HepG2 (cell line): ENCODE measurements at regions not wholly inside any gene's neighbourhood (a gene's known extent, or its start where the extent isn't known, plus 50 kb on each side); places are given as distances from the start of the nearest gene placed in this dataset.

Experiments used
- ATAC-seq: fragments of 200-7000 bp; cut with Tn5 transposase; 3 replicates; pipeline ENCODE4 v1.9.1; 2020; ENCODE audit warnings: mild to moderate bottlenecking, moderate library complexity
- BruUV-seq: library from RNA; stranded (reverse); fragments of 400-500 nt; replicated peaks from 2 replicates; lab custom pipeline; 2021; lab: Mats Ljungman, UMichigan
- CTCF ChIA-PET: fragments of 300-600 bp; formaldehyde crosslinking; extraction: SDS; loops from one replicate; lab custom pipeline; 2021; ENCODE audit warnings: low total read pairs, inconsistent platforms, low intra/inter-chr PET ratio; lab: Yijun Ruan, JAX
- POLR2A ChIA-PET: fragments of 350-600 bp; sonication (Branson Sonifier 250); formaldehyde crosslinking; loops from one replicate; lab custom pipeline; 2020; ENCODE audit warnings: antibody characterized with exemption, inconsistent platforms; lab: Yijun Ruan, JAX
- DNase-seq: peaks from one replicate; pipeline ENCODE4 v3.0.0-alpha.2; 2015; ENCODE audit warnings: low spot score
- FAIRE-seq: peaks from 3 replicates; lab custom pipeline; 2011; peaks lifted over from hg19 to GRCh38; lab: Jason Lieb, UNC
- H2AFZ ChIP-seq: one replicate; pipeline ENCODE4 v1.6.1; 2011; ENCODE audit warnings: low read length, inconsistent platforms
- H3K27ac ChIP-seq: fragments of 300-600 bp; 3 replicates; pipeline ENCODE4 v1.8.0; 2011; ENCODE audit warnings: mixed run types, mild to moderate bottlenecking, mixed read lengths, low read length, inconsistent platforms; ENCODE audit not compliant: insufficient read depth; ENCODE audit errors: extremely low read length
- H3K27me3 ChIP-seq, 2 experiments: fragments of 200-600 bp in 1 of 2; 2 replicates in 1 of 2; 3 replicates in 1 of 2; pipeline versions ENCODE4 v1.6.0 to v1.8.0; 2011; ENCODE audit warnings: low read length in 2 of 2, mild to moderate bottlenecking in 2 of 2, moderate library complexity in 2 of 2, inconsistent platforms in 1 of 2; ENCODE audit not compliant: insufficient read depth in 2 of 2, control insufficient read depth in 1 of 2
- H3K36me3 ChIP-seq, 2 experiments: fragments of 200-600 bp in 1 of 2; replicated peaks in 1 of 2; 2 replicates in 1 of 2; 3 replicates in 1 of 2; pipeline versions ENCODE4 v1.5.1 to v1.8.0; 2011; ENCODE audit warnings: low read length in 2 of 2, inconsistent platforms in 1 of 2; ENCODE audit not compliant: insufficient read depth in 2 of 2, control insufficient read depth in 1 of 2
- H3K4me1 ChIP-seq: 2 replicates; pipeline ENCODE4 v1.5.1; 2012; ENCODE audit warnings: low read length, inconsistent platforms; ENCODE audit not compliant: insufficient read depth
- H3K4me2 ChIP-seq: 2 replicates; pipeline ENCODE4 v1.6.0; 2011; ENCODE audit warnings: low read depth, low read length, inconsistent platforms
- H3K4me3 ChIP-seq, 3 experiments: fragments of 200-600 bp in 1 of 3; sonication (generic), shearing (Covaris generic) in 1 of 3; replicated peaks in 1 of 3; 2 replicates each; pipeline ENCODE4 v1.5.1; 2011 to 2016; ENCODE audit warnings: low read length in 3 of 3, inconsistent platforms in 2 of 3, low read depth in 2 of 3, mild to moderate bottlenecking in 2 of 3, control low read depth in 1 of 3, mixed read lengths in 1 of 3; ENCODE audit not compliant: insufficient read depth in 1 of 3
- H3K79me2 ChIP-seq: one replicate; pipeline ENCODE4 v1.6.1; 2011; ENCODE audit warnings: low read length, inconsistent platforms; ENCODE audit not compliant: insufficient read depth
- H3K9ac ChIP-seq: 2 replicates; pipeline ENCODE4 v1.6.0; 2011; ENCODE audit warnings: mild to moderate bottlenecking, low read depth, low read length, inconsistent platforms; ENCODE audit not compliant: insufficient read depth
- H3K9me3 ChIP-seq: 2 replicates; pipeline ENCODE4 v1.5.1; 2012; ENCODE audit warnings: mild to moderate bottlenecking, low read length
- H4K20me1 ChIP-seq: 2 replicates; pipeline ENCODE4 v1.6.0; 2011; ENCODE audit warnings: inconsistent platforms, mild to moderate bottlenecking, low read length, moderate library complexity; ENCODE audit not compliant: insufficient read depth
- ATF7 ChIP-seq, 2 experiments: fragments of 450-650 bp in 1 of 2; sonication (generic) in 1 of 2; formaldehyde crosslinking in 1 of 2; IDR thresholded peaks; 2 replicates each; pipeline versions ENCODE4 v1.4.0 to v1.6.1; 2016 to 2020; ENCODE audit warnings: antibody characterized with exemption in 1 of 2, mild to moderate bottlenecking in 1 of 2, missing genetic modification reagents in 1 of 2
- GLI4 ChIP-seq: sonication (generic); formaldehyde crosslinking; IDR thresholded peaks from 2 replicates; pipeline ENCODE4 v1.5.1; 2020; ENCODE audit warnings: missing genetic modification reagents, mild to moderate bottlenecking, moderate library complexity, borderline replicate concordance
- SNAPC2 ChIP-seq: sonication (generic); formaldehyde crosslinking; IDR thresholded peaks from 2 replicates; pipeline ENCODE4 v1.8.1; 2022; ENCODE audit warnings: mild to moderate bottlenecking, missing genetic modification reagents
- XBP1 ChIP-seq: sonication (generic); formaldehyde crosslinking; IDR thresholded peaks from 2 replicates; pipeline ENCODE4 v1.5.0; 2020; ENCODE audit warnings: missing genetic modification reagents
- ZNF367 ChIP-seq: sonication (generic); formaldehyde crosslinking; IDR thresholded peaks from 2 replicates; pipeline ENCODE4 v1.4.0; 2020; ENCODE audit warnings: missing genetic modification reagents, borderline replicate concordance
- ZNF724P ChIP-seq: sonication (generic); formaldehyde crosslinking; IDR thresholded peaks from 2 replicates; pipeline ENCODE4 v1.8.0; 2022; ENCODE audit warnings: missing genetic modification reagents, borderline replicate concordance
- WGBS: methylation state at CpG from one replicate; pipeline ENCODE4 v1.1.6; 2017; ENCODE audit warnings: low lambda C conversion rate; 5-methylcytosine and 5-hydroxymethylcytosine counted together
- in situ Hi-C: cut with HindIII; loops from 2 replicates; pipeline ENCODE4 v1.10.0; 2017; ENCODE audit warnings: low pct_unique_long_range_greater_than_20kb; ENCODE audit not compliant: extremely low pct_ligation_motif_present
- intact Hi-C: fragments of 100-400 bp; cut with micrococcal nuclease; formaldehyde crosslinking; loops from one replicate; pipeline ENCODE4 v1.10.0; 2022; ENCODE audit not compliant: unreplicated experiment
- TF ChIP-seq, protein P1 (sequence below), 2 experiments: fragments of 450-650 bp in 1 of 2; sonication (generic) in 1 of 2; formaldehyde crosslinking in 1 of 2; IDR thresholded peaks; 2 replicates each; pipeline versions ENCODE4 v1.6.1 to v1.8.0; 2016 to 2022; ENCODE audit warnings: antibody characterized with exemption in 1 of 2, mild to moderate bottlenecking in 1 of 2, missing genetic modification reagents in 1 of 2

DNA sequence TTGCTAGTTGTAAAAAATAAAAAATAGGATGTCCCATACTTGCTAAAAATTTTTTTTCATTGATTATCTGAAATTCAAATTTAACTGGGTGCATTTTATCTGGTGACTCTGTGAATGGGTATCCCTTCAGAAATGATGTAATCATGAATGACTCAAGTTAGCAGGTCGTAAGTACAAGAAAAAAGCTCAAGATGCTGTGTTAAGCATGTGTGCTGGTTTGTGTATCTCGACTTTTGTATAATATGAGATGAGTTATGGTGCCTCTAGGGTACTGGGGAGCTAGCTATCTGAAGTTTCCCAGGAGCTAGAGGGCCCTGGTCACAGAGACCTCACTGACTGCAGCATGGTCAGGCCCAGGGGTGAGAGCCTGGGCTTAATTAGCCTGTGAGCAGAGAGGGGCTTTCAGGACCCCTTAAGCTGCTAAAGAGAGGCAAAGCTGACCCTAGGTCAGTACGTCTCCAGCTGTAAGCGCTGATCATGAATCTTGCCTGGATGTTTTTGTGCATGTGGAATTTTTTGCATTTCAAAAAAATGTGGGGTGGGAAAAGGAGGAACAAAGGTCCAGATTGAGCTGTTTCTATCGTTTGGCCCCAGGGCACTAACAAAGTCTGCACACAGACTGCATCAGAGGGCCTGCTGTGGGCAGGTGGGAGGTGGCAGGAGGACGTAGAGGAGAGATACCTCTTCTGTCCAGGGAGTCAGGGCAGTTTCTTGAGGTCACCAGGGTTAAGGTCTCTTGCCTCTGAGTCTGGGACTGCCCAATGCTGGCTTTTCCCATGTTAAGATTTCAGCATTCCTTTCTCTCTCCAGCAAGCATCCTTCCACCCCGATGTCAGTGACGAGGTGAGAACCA is 233.2 kb upstream of the TPM1 start:
- Histone ChIP-seq H3K4me1 (peaks cover 63% of the 10 kb centered on the region), H4K20me1 (no peaks in the 10 kb centered on the region), H2AFZ (no peak overlapping the region), H3K79me2 (no peaks in the 10 kb centered on the region), H3K4me3 (no peak overlapping the region), H3K9ac (0 out of 2 replicates have a peak overlapping the region, but pooled peaks have one; percentile 8), H3K27me3 (no peaks in the 10 kb centered on the region; a peak in 1 of 5 replicates), H3K9me3 (no peaks in the 10 kb centered on the region), H3K4me2 (no peak overlapping the region), H3K27ac (peak overlapping the region; percentile 37)
- FAIRE-seq (no peak), ATAC-seq (peak; percentile 28; the same call in 1 of the 3 replicates), DNase-seq (peak; percentile 23)
- intact Hi-C loops, result no loop called here
- WGBS, result 63% methylated on average over 8 of the region's 8 CpGs
- POLR2A ChIA-PET, result interaction anchor here (0.9 kb wide), 1 partner anchor 11 kb away, joined by 4 read pairs; no protein-coding TSS in a partner anchor
- in situ Hi-C loops, result no loop called here
- CTCF ChIA-PET, result no interaction called here
- no peak for TF ChIP-seq GLI4 (CRISPR knock-in tag)
- TF ChIP-seq XBP1 (CRISPR knock-in tag), result no peak
- TF ChIP-seq ATF7 (IDR thresholded peaks at IDR 0.05), result peak; percentile 19; the same call in 1 of the 2 replicates
- no peak for TF ChIP-seq ATF7 (CRISPR knock-in tag; IDR thresholded peaks at IDR 0.05)
- TF ChIP-seq, all 625 proteins: peak for 1
- H3K36me3 ChIP-seq, result peaks cover 1 to 3% of the 10 kb centered on the region in 2 experiments; a peak in 2 of 5 replicates
- BruUV-seq, result no TSS peak

DNA sequence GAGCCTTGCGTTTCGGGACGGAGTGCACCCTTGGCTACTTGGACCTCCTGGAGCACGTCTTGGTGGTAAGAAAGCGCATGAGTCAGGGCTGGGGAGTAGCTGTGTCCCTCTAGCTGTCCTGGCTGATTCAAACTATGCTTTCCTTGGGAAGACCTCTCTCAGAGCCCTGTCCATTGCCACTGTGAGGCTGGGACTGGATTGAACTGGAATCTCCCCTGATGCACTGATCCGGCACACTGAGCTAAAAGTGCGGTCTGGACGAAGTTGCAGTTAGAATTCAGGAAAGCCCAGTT is 232.6 kb upstream of the TPM1 start:
- no TSS peak for BruUV-seq
- Histone ChIP-seq H2AFZ (no peak overlapping the region), H3K36me3 (peaks cover 1 to 3% of the 10 kb centered on the region in 2 experiments; a peak in 2 of 5 replicates), H3K4me3 (no peak overlapping the region), H3K4me1 (peaks cover 69% of the 10 kb centered on the region), H4K20me1 (no peaks in the 10 kb centered on the region), H3K9me3 (no peaks in the 10 kb centered on the region), H3K27me3 (no peaks in the 10 kb centered on the region; a peak in 1 of 5 replicates), H3K4me2 (no peak overlapping the region), H3K27ac (peak overlapping the region; percentile 37), H3K79me2 (no peaks in the 10 kb centered on the region), H3K9ac (no peak overlapping the region)
- ATAC-seq (no peak), FAIRE-seq (no peak), DNase-seq (no peak)
- POLR2A ChIA-PET, result no interaction called here
- 98% methylated on average over 8 of the region's 8 CpGs for WGBS
- CTCF ChIA-PET, result no interaction called here
- in situ Hi-C loops, result no loop called here
- intact Hi-C loops, result no loop called here
- TF ChIP-seq ZNF724P (CRISPR knock-in tag) (no peak), ZNF367 (CRISPR knock-in tag) (no peak), SNAPC2 (CRISPR knock-in tag) (no peak)
- TF ChIP-seq, protein P1, sequence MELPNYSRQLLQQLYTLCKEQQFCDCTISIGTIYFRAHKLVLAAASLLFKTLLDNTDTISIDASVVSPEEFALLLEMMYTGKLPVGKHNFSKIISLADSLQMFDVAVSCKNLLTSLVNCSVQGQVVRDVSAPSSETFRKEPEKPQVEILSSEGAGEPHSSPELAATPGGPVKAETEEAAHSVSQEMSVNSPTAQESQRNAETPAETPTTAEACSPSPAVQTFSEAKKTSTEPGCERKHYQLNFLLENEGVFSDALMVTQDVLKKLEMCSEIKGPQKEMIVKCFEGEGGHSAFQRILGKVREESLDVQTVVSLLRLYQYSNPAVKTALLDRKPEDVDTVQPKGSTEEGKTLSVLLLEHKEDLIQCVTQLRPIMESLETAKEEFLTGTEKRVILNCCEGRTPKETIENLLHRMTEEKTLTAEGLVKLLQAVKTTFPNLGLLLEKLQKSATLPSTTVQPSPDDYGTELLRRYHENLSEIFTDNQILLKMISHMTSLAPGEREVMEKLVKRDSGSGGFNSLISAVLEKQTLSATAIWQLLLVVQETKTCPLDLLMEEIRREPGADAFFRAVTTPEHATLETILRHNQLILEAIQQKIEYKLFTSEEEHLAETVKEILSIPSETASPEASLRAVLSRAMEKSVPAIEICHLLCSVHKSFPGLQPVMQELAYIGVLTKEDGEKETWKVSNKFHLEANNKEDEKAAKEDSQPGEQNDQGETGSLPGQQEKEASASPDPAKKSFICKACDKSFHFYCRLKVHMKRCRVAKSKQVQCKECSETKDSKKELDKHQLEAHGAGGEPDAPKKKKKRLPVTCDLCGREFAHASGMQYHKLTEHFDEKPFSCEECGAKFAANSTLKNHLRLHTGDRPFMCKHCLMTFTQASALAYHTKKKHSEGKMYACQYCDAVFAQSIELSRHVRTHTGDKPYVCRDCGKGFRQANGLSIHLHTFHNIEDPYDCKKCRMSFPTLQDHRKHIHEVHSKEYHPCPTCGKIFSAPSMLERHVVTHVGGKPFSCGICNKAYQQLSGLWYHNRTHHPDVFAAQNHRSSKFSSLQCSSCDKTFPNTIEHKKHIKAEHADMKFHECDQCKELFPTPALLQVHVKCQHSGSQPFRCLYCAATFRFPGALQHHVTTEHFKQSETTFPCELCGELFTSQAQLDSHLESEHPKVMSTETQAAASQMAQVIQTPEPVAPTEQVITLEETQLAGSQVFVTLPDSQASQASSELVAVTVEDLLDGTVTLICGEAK (IDR thresholded peaks at IDR 0.05), result no peak
- TF ChIP-seq, protein P1 (CRISPR knock-in tag; IDR thresholded peaks at IDR 0.05), result no peak
